ENCODE measurements at regions not wholly inside any gene's neighbourhood (a gene's known extent, or its start where the extent isn't known, plus 50 kb on each side); places are given as distances from the start of the nearest gene placed in this dataset.

- no peak for TF ChIP-seq MYC (IDR thresholded peaks at IDR 0.05; ENCODE audit: low read depth, low read length)
- no peak for TF ChIP-seq MAX (IDR thresholded peaks at IDR 0.05; ENCODE audit: low read depth, low read length)
- TF ChIP-seq POLR2A (IDR thresholded peaks at IDR 0.05; ENCODE audit: extremely low read depth, insufficient read length): no peak
- no peak for TF ChIP-seq CTCF (IDR thresholded peaks at IDR 0.05; ENCODE audit: low read depth, low read length)
- peak; percentile 56 for DNase-seq (ENCODE audit: low read depth)
- no peak overlapping the region for H3K4me3 ChIP-seq (ENCODE audit: low read depth, low read length)
Measured at GRCh38 chr9:107683566-107683965, 194.0 kb upstream of the KLF4 start.

- no peak for DNase-seq (ENCODE audit: low read depth)
- TF ChIP-seq MAX (IDR thresholded peaks at IDR 0.05; ENCODE audit: low read depth, low read length): no peak
- TF ChIP-seq MYC (IDR thresholded peaks at IDR 0.05; ENCODE audit: low read depth, low read length): no peak
- TF ChIP-seq CTCF (IDR thresholded peaks at IDR 0.05; ENCODE audit: low read depth, low read length): no peak
- no peak for TF ChIP-seq POLR2A (IDR thresholded peaks at IDR 0.05; ENCODE audit: extremely low read depth, insufficient read length)
- no peak overlapping the region for H3K4me3 ChIP-seq (ENCODE audit: low read depth, low read length)
Measured at GRCh38 chr9:107681988-107682387, 192.4 kb upstream of the KLF4 start.

- peak; percentile 50 for DNase-seq (ENCODE audit: low read depth)
- TF ChIP-seq MAX (IDR thresholded peaks at IDR 0.05; ENCODE audit: low read depth, low read length) (no peak), MYC (IDR thresholded peaks at IDR 0.05; ENCODE audit: low read depth, low read length) (no peak), CTCF (IDR thresholded peaks at IDR 0.05; ENCODE audit: low read depth, low read length) (no peak), POLR2A (IDR thresholded peaks at IDR 0.05; ENCODE audit: extremely low read depth, insufficient read length) (no peak)
- H3K4me3 ChIP-seq (ENCODE audit: low read depth, low read length): no peak overlapping the region
Measured at GRCh38 chr9:107675351-107676259, 186.0 kb upstream of the KLF4 start.

- DNase-seq (ENCODE audit: low read depth): peak; percentile 91
- H3K4me3 ChIP-seq (ENCODE audit: low read depth, low read length): no peak overlapping the region
- TF ChIP-seq MYC (IDR thresholded peaks at IDR 0.05; ENCODE audit: low read depth, low read length) (peak; percentile 87), MAX (IDR thresholded peaks at IDR 0.05; ENCODE audit: low read depth, low read length) (peak; percentile 80), POLR2A (IDR thresholded peaks at IDR 0.05; ENCODE audit: extremely low read depth, insufficient read length) (no peak), CTCF (IDR thresholded peaks at IDR 0.05; ENCODE audit: low read depth, low read length) (peak; percentile 33)
Measured at GRCh38 chr9:107674721-107675277, 185.2 kb upstream of the KLF4 start.

- TF ChIP-seq POLR2A (IDR thresholded peaks at IDR 0.05; ENCODE audit: extremely low read depth, insufficient read length): no peak
- TF ChIP-seq CTCF (IDR thresholded peaks at IDR 0.05; ENCODE audit: low read depth, low read length): no peak
- TF ChIP-seq MYC (IDR thresholded peaks at IDR 0.05; ENCODE audit: low read depth, low read length): no peak
- TF ChIP-seq MAX (IDR thresholded peaks at IDR 0.05; ENCODE audit: low read depth, low read length): no peak
- no peak overlapping the region for H3K4me3 ChIP-seq (ENCODE audit: low read depth, low read length)
- DNase-seq (ENCODE audit: low read depth): no peak
Measured at GRCh38 chr9:107673861-107674720, 184.5 kb upstream of the KLF4 start.
